H1 (cell line): ENCODE measurements at regions not wholly inside any gene's neighbourhood (a gene's known extent, or its start where the extent isn't known, plus 50 kb on each side); places are given as distances from the start of the nearest gene placed in this dataset.

ENCODE experiments used
- ASH2L ChIP-seq: fragments of 200-600, 300-600 bp; sonication (generic); IDR thresholded peaks from one replicate; pipeline ENCODE4 v1.7.1; 2017; ENCODE audit warnings: low read length
- BACH1 ChIP-seq: IDR thresholded peaks from 2 replicates; pipeline ENCODE4 v1.6.1; 2012; ENCODE audit warnings: low read length, improper control_type of control experiment
- GABPA ChIP-seq: IDR thresholded peaks from 2 replicates; pipeline ENCODE4 v1.6.1; 2011; ENCODE audit warnings: mild to moderate bottlenecking, low read length, moderate library complexity, borderline replicate concordance; ENCODE audit not compliant: insufficient read depth
- GTF2F1 ChIP-seq: IDR thresholded peaks from 2 replicates; pipeline ENCODE4 v1.6.1; 2012; ENCODE audit warnings: low read depth, low read length, improper control_type of control experiment, borderline replicate concordance
- NANOG ChIP-seq: IDR thresholded peaks from 2 replicates; pipeline ENCODE4 v1.6.1; 2011; ENCODE audit warnings: low read length, low read depth, mild to moderate bottlenecking, inconsistent platforms; ENCODE audit not compliant: insufficient read depth, poor library complexity, severe bottlenecking
- SAP30 ChIP-seq: fragments of 300-600 bp; sonication (generic); IDR thresholded peaks from 2 replicates; pipeline ENCODE4 v1.7.1; 2012; ENCODE audit warnings: low read length, moderate library complexity, mild to moderate bottlenecking, inconsistent platforms; ENCODE audit not compliant: insufficient read depth, insufficient replicate concordance
- SIRT6 ChIP-seq: IDR thresholded peaks from one replicate; pipeline ENCODE4 v1.7.1; 2012; ENCODE audit warnings: low read length, inconsistent platforms

DNA sequence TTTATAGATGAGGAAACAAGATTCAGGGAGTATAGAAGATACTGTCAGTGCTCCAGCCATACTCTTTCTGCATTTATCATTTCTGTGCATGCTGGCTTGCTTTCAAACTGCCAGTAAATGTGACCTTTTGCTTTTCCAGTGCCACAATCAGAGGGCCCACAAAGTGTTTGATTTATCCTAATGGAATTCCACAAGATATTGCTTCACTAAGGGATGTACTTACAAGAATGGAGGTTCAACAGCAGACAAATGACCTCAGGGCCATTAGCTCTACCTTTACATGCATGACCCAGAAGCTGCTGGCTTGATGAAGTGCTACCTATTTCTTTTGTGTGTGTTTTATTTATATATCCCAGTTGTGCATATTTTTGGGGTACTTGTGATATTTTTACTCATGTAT lies 171.5 kb upstream of the GRIK2 start (continued):
- TF ChIP-seq GTF2F1, result no peak
- TF ChIP-seq SAP30, result no peak
- no peak for TF ChIP-seq GABPA
- no peak for TF ChIP-seq NANOG
- TF ChIP-seq BACH1, result no peak
- TF ChIP-seq SIRT6, result no peak
- no peak for TF ChIP-seq ASH2L
